ENCODE measurements at regions not wholly inside any gene's neighbourhood (a gene's known extent, or its start where the extent isn't known, plus 50 kb on each side); places are given as distances from the start of the nearest gene placed in this dataset.
"Not testable (repeated sequence)": the region's sequence is repeated elsewhere in the genome, so short reads cannot be mapped to it uniquely, and the experiment has no call there.

DNA sequence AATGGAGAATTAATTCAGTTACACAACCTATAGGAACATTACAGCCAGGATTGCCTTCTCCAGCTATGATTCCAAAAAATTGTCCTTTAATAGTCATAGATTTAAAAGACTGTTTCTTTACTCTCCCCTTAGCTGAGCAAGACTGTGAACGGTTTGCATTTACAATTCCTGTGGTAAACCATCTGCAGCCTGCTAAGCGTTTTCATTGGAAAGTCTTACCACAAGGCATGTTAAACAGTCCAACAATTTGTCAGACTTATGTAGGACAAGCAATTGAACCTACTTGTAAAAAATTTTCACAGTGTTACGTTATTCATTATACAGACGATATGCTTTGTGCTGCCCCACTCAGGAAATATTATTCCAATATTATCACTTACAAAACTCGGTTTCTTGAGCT lies 140.6 kb upstream of the ZNF91 start:
- peaks cover 0 to 28% (median 13%) of the 10 kb centered on the region in 8 donors for H3K9me3 Mint-ChIP-seq
- H3K4me1 Mint-ChIP-seq; H3K27ac ChIP-seq (ENCODE audit: low read depth, low read length); CTCF ChIA-PET (ENCODE audit: partially characterized antibody); H3K36me3 ChIP-seq (ENCODE audit: insufficient read depth, low read length); DNase-seq; H3K36me3 Mint-ChIP-seq; POLR2A ChIA-PET (ENCODE audit: partially characterized antibody); H3K27me3 Mint-ChIP-seq; H3K4me1 ChIP-seq (ENCODE audit: insufficient read depth, low read length); H3K27me3 ChIP-seq (ENCODE audit: insufficient read depth, low read length); H3K27ac Mint-ChIP-seq; H3K4me3 Mint-ChIP-seq; H3K9me3 ChIP-seq (ENCODE audit: control insufficient read depth in 1 of 2, low read length in 2 of 2); intact Hi-C loops (cut with micrococcal nuclease); H3K4me3 ChIP-seq (ENCODE audit: low read length in 2 of 2): not testable (repeated sequence)

DNA sequence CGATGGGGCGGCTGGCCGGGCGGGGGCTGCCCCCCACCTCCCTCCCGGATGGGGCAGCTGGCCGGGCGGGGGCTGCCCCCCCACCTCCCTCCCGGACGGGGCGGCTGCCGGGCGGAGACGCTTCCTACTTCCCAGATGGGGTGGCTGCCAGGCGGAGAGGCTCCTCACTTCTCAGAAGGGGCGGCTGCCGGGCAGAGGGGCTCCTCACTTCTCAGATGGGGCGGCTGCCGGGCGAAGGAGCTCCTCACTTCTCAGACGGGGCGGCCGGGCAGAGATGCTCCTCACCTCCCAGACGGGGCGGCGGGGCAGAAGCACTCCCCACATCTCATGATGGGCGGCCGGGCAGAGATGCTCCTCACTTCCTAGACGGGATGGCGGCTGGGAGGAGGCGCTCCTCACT lies 138.2 kb upstream of the ZNF91 start:
- POLR2A ChIA-PET (ENCODE audit: partially characterized antibody); H3K27ac Mint-ChIP-seq; H3K27ac ChIP-seq (ENCODE audit: low read depth, low read length); H3K4me1 Mint-ChIP-seq; H3K9me3 ChIP-seq (ENCODE audit: control insufficient read depth in 1 of 2, low read length in 2 of 2); H3K4me1 ChIP-seq (ENCODE audit: insufficient read depth, low read length); H3K36me3 Mint-ChIP-seq; H3K36me3 ChIP-seq (ENCODE audit: insufficient read depth, low read length); H3K27me3 Mint-ChIP-seq; CTCF ChIA-PET (ENCODE audit: partially characterized antibody); intact Hi-C loops (cut with micrococcal nuclease); H3K4me3 ChIP-seq (ENCODE audit: low read length in 2 of 2); DNase-seq; H3K27me3 ChIP-seq (ENCODE audit: insufficient read depth, low read length); H3K4me3 Mint-ChIP-seq: not testable (repeated sequence)
- H3K9me3 Mint-ChIP-seq: peaks cover 0 to 44% (median 23%) of the 10 kb centered on the region in 8 donors

- H3K27ac ChIP-seq (ENCODE audit: low read depth, low read length): no peak overlapping the region
- ChIA-PET CTCF (ENCODE audit: partially characterized antibody) (no interaction called here), POLR2A (ENCODE audit: partially characterized antibody) (no interaction called here)
- DNase-seq: no peak
- H3K4me3 ChIP-seq (ENCODE audit: low read length in 2 of 2): no peak overlapping the region
- Mint-ChIP-seq H3K36me3 (peaks cover 0 to 5% of the 10 kb centered on the region in 2 donors), H3K4me1 (peaks cover 0 to 4% (median 2%) of the 10 kb centered on the region in 4 donors), H3K4me3 (no peak overlapping the region), H3K9me3 (peaks cover 2 to 54% (median 31%) of the 10 kb centered on the region in 8 donors), H3K27ac (no peak overlapping the region), H3K27me3 (no peaks in the 10 kb centered on the region)
- intact Hi-C loops (cut with micrococcal nuclease): no loop called here
- no peaks in the 10 kb centered on the region for H3K4me1 ChIP-seq (ENCODE audit: insufficient read depth, low read length)
- no peaks in the 10 kb centered on the region for H3K36me3 ChIP-seq (ENCODE audit: insufficient read depth, low read length)
- H3K9me3 ChIP-seq (ENCODE audit: control insufficient read depth in 1 of 2, low read length in 2 of 2): peaks cover 0 to 14% of the 10 kb centered on the region in 2 donors
- no peaks in the 10 kb centered on the region for H3K27me3 ChIP-seq (ENCODE audit: insufficient read depth, low read length)
These were observed 136.7 kb upstream of the ZNF91 start for GRCh38 chr19:23531976-23532375.

DNA sequence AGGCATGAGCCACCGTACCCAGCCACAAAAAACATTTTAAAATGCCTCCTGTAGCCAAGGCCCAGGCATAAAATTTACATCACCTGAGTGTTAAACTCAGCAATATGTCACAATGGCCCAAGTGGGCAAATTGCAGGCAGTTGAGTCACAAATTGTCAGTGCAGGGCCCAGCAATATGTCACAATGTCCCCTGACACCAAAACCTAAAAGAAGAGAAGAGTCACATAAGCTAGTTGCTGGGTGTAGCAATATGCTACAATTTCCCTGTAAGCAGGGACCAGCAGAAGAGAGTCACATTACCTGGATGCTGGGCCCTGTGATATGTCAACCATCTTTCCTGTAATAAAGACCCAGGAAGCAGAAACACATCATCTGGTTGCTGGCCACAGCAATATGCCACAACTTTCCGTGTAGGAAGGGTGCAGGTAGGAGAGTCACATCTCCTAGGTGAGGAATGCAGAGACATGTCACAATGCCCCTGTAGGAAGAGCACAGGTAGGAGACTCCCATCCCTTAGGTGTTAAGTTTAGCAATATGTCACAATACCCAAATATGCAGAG lies 136.0 kb upstream of the ZNF91 start:
- Histone ChIP-seq H3K36me3 (ENCODE audit: insufficient read depth, low read length) (no peaks in the 10 kb centered on the region), H3K27me3 (ENCODE audit: insufficient read depth, low read length) (no peaks in the 10 kb centered on the region), H3K4me3 (ENCODE audit: low read length in 2 of 2) (no peak overlapping the region), H3K27ac (ENCODE audit: low read depth, low read length) (no peak overlapping the region), H3K4me1 (ENCODE audit: insufficient read depth, low read length) (no peaks in the 10 kb centered on the region), H3K9me3 (ENCODE audit: control insufficient read depth in 1 of 2, low read length in 2 of 2) (peaks cover 0 to 14% of the 10 kb centered on the region in 2 donors)
- H3K9me3 Mint-ChIP-seq: peaks cover 2 to 53% (median 30%) of the 10 kb centered on the region in 8 donors
- peaks cover 0 to 5% of the 10 kb centered on the region in 2 donors for H3K36me3 Mint-ChIP-seq
- DNase-seq: no peak
- H3K27me3 Mint-ChIP-seq: no peaks in the 10 kb centered on the region
- CTCF ChIA-PET (ENCODE audit: partially characterized antibody): no interaction called here
- POLR2A ChIA-PET (ENCODE audit: partially characterized antibody): no interaction called here
- no peak overlapping the region for H3K27ac Mint-ChIP-seq
- peaks cover 0 to 4% (median 2%) of the 10 kb centered on the region in 4 donors for H3K4me1 Mint-ChIP-seq
- intact Hi-C loops (cut with micrococcal nuclease): no loop called here
- H3K4me3 Mint-ChIP-seq: no peak overlapping the region

- DNase-seq: no peak
- Histone ChIP-seq H3K36me3 (ENCODE audit: insufficient read depth, low read length) (no peaks in the 10 kb centered on the region), H3K27me3 (ENCODE audit: insufficient read depth, low read length) (no peaks in the 10 kb centered on the region), H3K4me1 (ENCODE audit: insufficient read depth, low read length) (no peaks in the 10 kb centered on the region), H3K27ac (ENCODE audit: low read depth, low read length) (no peak overlapping the region), H3K4me3 (ENCODE audit: low read length in 2 of 2) (no peak overlapping the region), H3K9me3 (ENCODE audit: control insufficient read depth in 1 of 2, low read length in 2 of 2) (peaks cover 0 to 14% of the 10 kb centered on the region in 2 donors)
- peaks cover 2 to 46% (median 26%) of the 10 kb centered on the region in 8 donors for H3K9me3 Mint-ChIP-seq
- ChIA-PET POLR2A (ENCODE audit: partially characterized antibody) (no interaction called here), CTCF (ENCODE audit: partially characterized antibody) (no interaction called here)
- H3K4me1 Mint-ChIP-seq: peaks cover 0 to 4% (median 2%) of the 10 kb centered on the region in 4 donors
- H3K27ac Mint-ChIP-seq: no peak overlapping the region
- peaks cover 0 to 5% of the 10 kb centered on the region in 2 donors for H3K36me3 Mint-ChIP-seq
- H3K4me3 Mint-ChIP-seq: no peak overlapping the region
- H3K27me3 Mint-ChIP-seq: no peaks in the 10 kb centered on the region
- intact Hi-C loops (cut with micrococcal nuclease): no loop called here
These were observed 133.1 kb upstream of the ZNF91 start for GRCh38 chr19:23528376-23528775.

GRCh38 chr19:23527797-23528196 lies 132.5 kb upstream of the ZNF91 start:
- peaks cover 0 to 5% of the 10 kb centered on the region in 2 donors for H3K36me3 Mint-ChIP-seq
- peaks cover 2 to 43% (median 26%) of the 10 kb centered on the region in 8 donors for H3K9me3 Mint-ChIP-seq
- CTCF ChIA-PET (ENCODE audit: partially characterized antibody): no interaction called here
- Histone ChIP-seq H3K4me3 (ENCODE audit: low read length in 2 of 2) (no peak overlapping the region), H3K4me1 (ENCODE audit: insufficient read depth, low read length) (no peaks in the 10 kb centered on the region), H3K36me3 (ENCODE audit: insufficient read depth, low read length) (no peaks in the 10 kb centered on the region), H3K9me3 (ENCODE audit: control insufficient read depth in 1 of 2, low read length in 2 of 2) (peaks cover 0 to 14% of the 10 kb centered on the region in 2 donors), H3K27ac (ENCODE audit: low read depth, low read length) (no peak overlapping the region), H3K27me3 (ENCODE audit: insufficient read depth, low read length) (no peaks in the 10 kb centered on the region)
- H3K4me1 Mint-ChIP-seq: peaks cover 0 to 4% (median 2%) of the 10 kb centered on the region in 4 donors
- intact Hi-C loops (cut with micrococcal nuclease): no loop called here
- H3K4me3 Mint-ChIP-seq: no peak overlapping the region
- DNase-seq: no peak
- no peaks in the 10 kb centered on the region for H3K27me3 Mint-ChIP-seq
- peak overlapping the region in 1 of 7 donors; percentile 41 for H3K27ac Mint-ChIP-seq
- POLR2A ChIA-PET (ENCODE audit: partially characterized antibody): no interaction called here

- Mint-ChIP-seq H3K4me3 (no peak overlapping the region), H3K27me3 (no peaks in the 10 kb centered on the region), H3K9me3 (peaks cover 2 to 40% (median 23%) of the 10 kb centered on the region in 8 donors), H3K4me1 (peaks cover 0 to 4% (median 2%) of the 10 kb centered on the region in 4 donors), H3K27ac (no peak overlapping the region), H3K36me3 (peaks cover 0 to 2% of the 10 kb centered on the region in 2 donors)
- CTCF ChIA-PET (ENCODE audit: partially characterized antibody): no interaction called here
- peaks cover 0 to 14% of the 10 kb centered on the region in 2 donors for H3K9me3 ChIP-seq (ENCODE audit: control insufficient read depth in 1 of 2, low read length in 2 of 2)
- H3K4me1 ChIP-seq (ENCODE audit: insufficient read depth, low read length): no peaks in the 10 kb centered on the region
- DNase-seq: no peak
- POLR2A ChIA-PET (ENCODE audit: partially characterized antibody): no interaction called here
- H3K27ac ChIP-seq (ENCODE audit: low read depth, low read length): no peak overlapping the region
- H3K36me3 ChIP-seq (ENCODE audit: insufficient read depth, low read length): no peaks in the 10 kb centered on the region
- intact Hi-C loops (cut with micrococcal nuclease): no loop called here
- H3K27me3 ChIP-seq (ENCODE audit: insufficient read depth, low read length): no peaks in the 10 kb centered on the region
- H3K4me3 ChIP-seq (ENCODE audit: low read length in 2 of 2): no peak overlapping the region
These were observed 131.0 kb upstream of the ZNF91 start for GRCh38 chr19:23526302-23526701.

All from CD4-positive, alpha-beta memory T cell (primary cell).